Prostate gland (tissue), 1 donor: ENCODE measurements at regions not wholly inside any gene's neighbourhood (a gene's known extent, or its start where the extent isn't known, plus 50 kb on each side); places are given as distances from the start of the nearest gene placed in this dataset.

Source experiments
- POLR2A ChIP-seq: fragments of 450-650 bp; IDR thresholded peaks from one replicate; pipeline ENCODE4 v1.6.1; 2016; ENCODE audit warnings: antibody characterized with exemption, mild to moderate bottlenecking
- POLR2AphosphoS5 ChIP-seq: sonication (generic); formaldehyde crosslinking; IDR thresholded peaks from one replicate; pipeline ENCODE4 v1.6.1; 2017; ENCODE audit warnings: antibody characterized with exemption

DNA sequence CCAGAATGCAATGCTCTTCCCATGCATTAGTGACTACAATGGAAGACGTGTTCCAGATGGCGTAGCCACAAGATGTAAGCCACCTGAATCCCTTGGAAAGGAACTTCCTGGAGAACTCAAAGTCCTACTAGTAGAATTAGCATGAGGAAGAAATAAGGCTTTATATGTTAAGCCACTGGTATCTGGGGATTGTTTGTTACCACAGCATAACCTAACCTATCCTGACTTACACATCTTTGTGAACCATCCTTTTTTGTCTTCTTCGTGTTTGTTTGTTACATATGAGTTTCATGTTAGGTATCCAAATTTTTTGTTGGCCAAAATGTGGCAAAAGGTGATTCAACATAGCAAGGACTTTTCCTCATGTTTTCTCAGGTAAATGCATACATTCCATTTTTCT is 188.9 kb downstream of the C1D start:
- TF ChIP-seq POLR2A = no peak
- TF ChIP-seq POLR2AphosphoS5 = no peak
